IMR-90 (cell line): ENCODE measurements at regions not wholly inside any gene's neighbourhood (a gene's known extent, or its start where the extent isn't known, plus 50 kb on each side); places are given as distances from the start of the nearest gene placed in this dataset.

Source experiments
- ATAC-seq: fragments of 200-7000 bp; cut with Tn5 transposase; 2 replicates; pipeline ENCODE4 v1.9.1; 2020; ENCODE audit warnings: low read depth, mild to moderate bottlenecking, moderate library complexity
- BruUV-seq: library from RNA; stranded (reverse); fragments of 400-500 nt; replicated peaks from 2 replicates; lab custom pipeline; 2021; lab: Mats Ljungman, UMichigan
- CTCF ChIA-PET: fragments of 300-600 bp; formaldehyde crosslinking; extraction: SDS; loops from one replicate; lab custom pipeline; 2021; ENCODE audit warnings: antibody characterized with exemption; lab: Yijun Ruan, JAX
- POLR2A ChIA-PET: fragments of 300-600 bp; sonication (Branson Sonifier 250); formaldehyde crosslinking; loops from one replicate; lab custom pipeline; 2022; ENCODE audit warnings: antibody characterized with exemption; ENCODE audit not compliant: unreplicated experiment; lab: Charles Lee
- DNase-seq: peaks from one replicate; pipeline ENCODE4 v3.0.0; 2013
- H2AFZ ChIP-seq: replicated peaks from 2 replicates; pipeline ENCODE3; 2013; ENCODE audit warnings: low read length, mild to moderate bottlenecking; ENCODE audit not compliant: poor library complexity
- H2AK5ac ChIP-seq: 2 replicates; pipeline ENCODE4 v1.6.1; 2013; ENCODE audit warnings: low read depth, low read length, inconsistent platforms
- H2AK9ac ChIP-seq: replicated peaks from 2 replicates; pipeline ENCODE3; 2013; ENCODE audit warnings: mild to moderate bottlenecking, low read depth, low read length, moderate library complexity; ENCODE audit not compliant: poor library complexity
- H2BK120ac ChIP-seq: 2 replicates; pipeline ENCODE4 v1.6.1; 2013; ENCODE audit warnings: low read depth, low read length, inconsistent platforms
- H2BK15ac ChIP-seq: 3 replicates; pipeline ENCODE4 v1.6.1; 2013; ENCODE audit warnings: low read depth, low read length, inconsistent platforms
- H2BK20ac ChIP-seq: 2 replicates; pipeline ENCODE4 v1.6.1; 2013; ENCODE audit warnings: low read depth, mild to moderate bottlenecking, inconsistent platforms, low read length, moderate library complexity
- H2BK5ac ChIP-seq: 2 replicates; pipeline ENCODE4 v1.6.1; 2013; ENCODE audit warnings: mild to moderate bottlenecking, low read depth, low read length, inconsistent platforms; ENCODE audit not compliant: poor library complexity, severe bottlenecking
- H3K14ac ChIP-seq: replicated peaks from 2 replicates; pipeline ENCODE4 v1.6.1; 2013; ENCODE audit warnings: low read depth, low read length, inconsistent platforms
- H3K18ac ChIP-seq: 2 replicates; pipeline ENCODE4 v1.6.1; 2013; ENCODE audit warnings: low read depth, low read length, control low read depth
- H3K23ac ChIP-seq: 2 replicates; pipeline ENCODE4 v1.6.1; 2013; ENCODE audit warnings: low read depth, low read length, inconsistent platforms
- H3K27ac ChIP-seq: 2 replicates; pipeline ENCODE4 v1.5.1; 2013; ENCODE audit warnings: mild to moderate bottlenecking, control low read depth, low read length; ENCODE audit not compliant: insufficient read depth
- H3K27me3 ChIP-seq: 2 replicates; pipeline ENCODE4 v1.6.1; 2013; ENCODE audit warnings: low read length; ENCODE audit not compliant: control insufficient read depth, insufficient read depth
- H3K36me3 ChIP-seq: 2 replicates; pipeline ENCODE4 v1.6.1; 2013; ENCODE audit warnings: low read length, mixed read lengths; ENCODE audit not compliant: control insufficient read depth, insufficient read depth
- H3K4ac ChIP-seq: 2 replicates; pipeline ENCODE4 v1.6.1; 2013; ENCODE audit warnings: low read depth, low read length, inconsistent platforms
- H3K4me1 ChIP-seq: 2 replicates; pipeline ENCODE4 v1.6.1; 2013; ENCODE audit warnings: low read length, mixed read lengths; ENCODE audit not compliant: control insufficient read depth, insufficient read depth
- H3K4me2 ChIP-seq: 2 replicates; pipeline ENCODE4 v1.6.1; 2013; ENCODE audit warnings: low read depth, mild to moderate bottlenecking, control low read depth, low read length, moderate library complexity
- H3K4me3 ChIP-seq: 2 replicates; pipeline ENCODE4 v1.5.1; 2013; ENCODE audit warnings: low read depth, mild to moderate bottlenecking, control low read depth, low read length, moderate library complexity; ENCODE audit not compliant: insufficient read depth
- H3K56ac ChIP-seq: 2 replicates; pipeline ENCODE4 v1.6.1; 2013; ENCODE audit warnings: low read length, inconsistent platforms; ENCODE audit not compliant: insufficient read depth; ENCODE audit errors: extremely low read depth
- H3K79me1 ChIP-seq, 2 experiments: 2 replicates each; pipeline ENCODE4 v1.6.1; 2013; ENCODE audit warnings: low read length in 2 of 2, inconsistent platforms in 1 of 2, low read depth in 1 of 2
- H3K9ac ChIP-seq: 2 replicates; pipeline ENCODE4 v1.6.1; 2013; ENCODE audit warnings: low read depth, low read length, control low read depth
- H3K9me1 ChIP-seq: 2 replicates; pipeline ENCODE4 v1.6.1; 2013; ENCODE audit warnings: low read length, inconsistent platforms; ENCODE audit not compliant: insufficient read depth
- H3K9me3 ChIP-seq: 2 replicates; pipeline ENCODE4 v1.6.1; 2013; ENCODE audit warnings: low read length; ENCODE audit not compliant: control insufficient read depth, insufficient read depth
- H4K20me1 ChIP-seq: 2 replicates; pipeline ENCODE4 v1.6.1; 2013; ENCODE audit warnings: low read length, inconsistent platforms; ENCODE audit not compliant: insufficient read depth
- H4K5ac ChIP-seq: 2 replicates; pipeline ENCODE4 v1.6.1; 2013; ENCODE audit warnings: mild to moderate bottlenecking, low read depth, low read length, control low read depth
- H4K8ac ChIP-seq, 2 experiments: 2 replicates each; pipeline ENCODE4 v1.6.1; 2013; ENCODE audit warnings: low read depth in 2 of 2, low read length in 2 of 2, control low read depth in 1 of 2, inconsistent platforms in 1 of 2
- H4K91ac ChIP-seq: 2 replicates; pipeline ENCODE4 v1.6.1; 2013; ENCODE audit warnings: low read depth, low read length, inconsistent platforms; ENCODE audit not compliant: insufficient read depth
- BHLHE40 ChIP-seq: fragments of 150-350 bp; IDR thresholded peaks from 2 replicates; pipeline ENCODE4 v1.6.1; 2016; ENCODE audit warnings: mild to moderate bottlenecking, low read depth, low read length
- CEBPB ChIP-seq: IDR thresholded peaks from 2 replicates; pipeline ENCODE4 v1.6.1; 2012; ENCODE audit warnings: low read depth, low read length, improper control_type of control experiment
- CHD1 ChIP-seq: IDR thresholded peaks from 2 replicates; pipeline ENCODE4 v1.6.1; 2012; ENCODE audit warnings: low read depth, low read length, improper control_type of control experiment
- ELK1 ChIP-seq: fragments of 150-350 bp; IDR thresholded peaks from 2 replicates; pipeline ENCODE4 v1.6.1; 2016; ENCODE audit warnings: low read depth, mild to moderate bottlenecking, low read length, moderate library complexity, borderline replicate concordance
- FOS ChIP-seq: fragments of 150-350 bp; IDR thresholded peaks from 2 replicates; pipeline ENCODE4 v1.6.1; 2016; ENCODE audit warnings: low read depth, low read length
- MAFK ChIP-seq: IDR thresholded peaks from 2 replicates; pipeline ENCODE4 v1.6.1; 2012; ENCODE audit warnings: low read depth, low read length, improper control_type of control experiment
- MXI1 ChIP-seq: IDR thresholded peaks from 2 replicates; pipeline ENCODE4 v1.6.1; 2012; ENCODE audit warnings: low read depth, mild to moderate bottlenecking, low read length, moderate library complexity, borderline replicate concordance
- NFE2L2 ChIP-seq: fragments of 150-350 bp; IDR thresholded peaks from 2 replicates; pipeline ENCODE4 v1.6.1; 2016; ENCODE audit warnings: low read depth, mild to moderate bottlenecking, low read length
- POLR2A ChIP-seq: IDR thresholded peaks from 2 replicates; pipeline ENCODE4 v1.6.1; 2012; ENCODE audit warnings: mild to moderate bottlenecking, low read depth, low read length
- RAD21 ChIP-seq: IDR thresholded peaks from 2 replicates; pipeline ENCODE4 v1.6.1; 2012; ENCODE audit warnings: low read length, improper control_type of control experiment
- RCOR1 ChIP-seq: IDR thresholded peaks from 2 replicates; pipeline ENCODE4 v1.6.1; 2012; ENCODE audit warnings: mild to moderate bottlenecking, low read length, improper control_type of control experiment; ENCODE audit not compliant: insufficient replicate concordance
- RFX5 ChIP-seq: IDR thresholded peaks from 2 replicates; pipeline ENCODE4 v1.8.0; 2012; ENCODE audit warnings: low read depth, mild to moderate bottlenecking, low read length, moderate library complexity
- SMC3 ChIP-seq: fragments of 150-350 bp; IDR thresholded peaks from 2 replicates; pipeline ENCODE4 v1.6.1; 2016; ENCODE audit warnings: low read depth, mild to moderate bottlenecking, antibody characterized with exemption, low read length, moderate library complexity
- USF2 ChIP-seq: fragments of 150-350 bp; IDR thresholded peaks from 2 replicates; pipeline ENCODE4 v1.6.1; 2017; ENCODE audit warnings: mild to moderate bottlenecking, antibody characterized with exemption, low read length, low read depth
- WGBS, 2 experiments: methylation state at CpG; one replicate each; pipeline versions ENCODE4 v1.1.5 to v1.1.7; 2013; ENCODE audit warnings: missing lambda C conversion rate in 2 of 2; ENCODE audit not compliant: insufficient read length in 1 of 2; ENCODE audit errors: extremely low coverage in 2 of 2; 5-methylcytosine and 5-hydroxymethylcytosine counted together
- dilution Hi-C: fragments of 300-500 bp; cut with HindIII; formaldehyde crosslinking; loops from one replicate; pipeline ENCODE4 v1.14.3; 2018; ENCODE audit warnings: low sequenced_read_pairs; ENCODE audit not compliant: unreplicated experiment
- in situ Hi-C: fragments of 300-500 bp; cut with MboI; formaldehyde crosslinking; loops from 3 replicates; pipeline ENCODE4 v1.14.3; 2019; ENCODE audit warnings: low sequenced_read_pairs, inconsistent platforms, mixed read lengths
- intact Hi-C: fragments of 100-400 bp; cut with micrococcal nuclease; formaldehyde crosslinking; loops from 2 replicates; pipeline ENCODE4 v1.10.0; 2022
- TF ChIP-seq, protein P1 (sequence below): conservative IDR thresholded peaks from 2 replicates; pipeline ENCODE4 v1.5.1; 2012; ENCODE audit warnings: mild to moderate bottlenecking, low read depth, low read length, improper control_type of control experiment

GRCh38 chr2:182559623-182560022 lies 132.8 kb upstream of the PDE1A start:
- in situ Hi-C loops (no loop called here), intact Hi-C loops (no loop called here), dilution Hi-C loops (no loop called here)
- no peak overlapping the region for H3K56ac ChIP-seq
- ChIA-PET CTCF (interaction anchor here (1.1 kb wide), 1 partner anchor 14 kb away, joined by 3 read pairs; no protein-coding TSS in a partner anchor), POLR2A (no interaction called here)
- no peak overlapping the region for H4K8ac ChIP-seq
- peak overlapping the region; percentile 60; the same call in 1 of the 2 replicates for H4K91ac ChIP-seq
- no TSS peak for BruUV-seq
- DNase-seq (peak; percentile 76), ATAC-seq (peak; percentile 72)
- no peaks in the 10 kb centered on the region for H3K79me1 ChIP-seq
- peak overlapping the region; percentile 44; the same call in 1 of the 2 replicates for H3K18ac ChIP-seq
- H3K36me3 ChIP-seq, result no peaks in the 10 kb centered on the region
- H3K4me2 ChIP-seq, result peak overlapping the region; percentile 45; the same call in 1 of the 2 replicates
- H2BK20ac ChIP-seq, result no peak overlapping the region
- TF ChIP-seq MXI1, result no peak
- no peak for TF ChIP-seq SMC3
- no peak for TF ChIP-seq POLR2A
- TF ChIP-seq MAFK, result no peak
- TF ChIP-seq FOS, result no peak
- TF ChIP-seq ELK1, result no peak
- TF ChIP-seq RAD21, result no peak
- no peak for TF ChIP-seq CEBPB
- TF ChIP-seq USF2, result no peak
- TF ChIP-seq NFE2L2, result no peak
- TF ChIP-seq, protein P1, sequence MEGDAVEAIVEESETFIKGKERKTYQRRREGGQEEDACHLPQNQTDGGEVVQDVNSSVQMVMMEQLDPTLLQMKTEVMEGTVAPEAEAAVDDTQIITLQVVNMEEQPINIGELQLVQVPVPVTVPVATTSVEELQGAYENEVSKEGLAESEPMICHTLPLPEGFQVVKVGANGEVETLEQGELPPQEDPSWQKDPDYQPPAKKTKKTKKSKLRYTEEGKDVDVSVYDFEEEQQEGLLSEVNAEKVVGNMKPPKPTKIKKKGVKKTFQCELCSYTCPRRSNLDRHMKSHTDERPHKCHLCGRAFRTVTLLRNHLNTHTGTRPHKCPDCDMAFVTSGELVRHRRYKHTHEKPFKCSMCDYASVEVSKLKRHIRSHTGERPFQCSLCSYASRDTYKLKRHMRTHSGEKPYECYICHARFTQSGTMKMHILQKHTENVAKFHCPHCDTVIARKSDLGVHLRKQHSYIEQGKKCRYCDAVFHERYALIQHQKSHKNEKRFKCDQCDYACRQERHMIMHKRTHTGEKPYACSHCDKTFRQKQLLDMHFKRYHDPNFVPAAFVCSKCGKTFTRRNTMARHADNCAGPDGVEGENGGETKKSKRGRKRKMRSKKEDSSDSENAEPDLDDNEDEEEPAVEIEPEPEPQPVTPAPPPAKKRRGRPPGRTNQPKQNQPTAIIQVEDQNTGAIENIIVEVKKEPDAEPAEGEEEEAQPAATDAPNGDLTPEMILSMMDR, result no peak
- TF ChIP-seq CHD1, result no peak
- TF ChIP-seq RCOR1, result no peak
- no peak for TF ChIP-seq RFX5
- no peak for TF ChIP-seq BHLHE40
- H3K4ac ChIP-seq, result no peak overlapping the region
- H3K9me3 ChIP-seq, result no peaks in the 10 kb centered on the region
- H3K9ac ChIP-seq, result no peak overlapping the region
- no peak overlapping the region for H2BK5ac ChIP-seq
- H2AFZ ChIP-seq, result no peak overlapping the region
- H3K9me1 ChIP-seq, result no peaks in the 10 kb centered on the region
- H2BK15ac ChIP-seq, result no peak overlapping the region
- H3K4me1 ChIP-seq, result peaks cover 2% of the 10 kb centered on the region; the same call in 1 of the 2 replicates
- H4K5ac ChIP-seq, result no peak overlapping the region; the same call in 1 of the 2 replicates
- no peak overlapping the region for H2AK9ac ChIP-seq
- WGBS, 2 experiments, result no CpG with 5 or more reads among the region's 3 CpGs
- no peaks in the 10 kb centered on the region for H3K27me3 ChIP-seq
- H3K14ac ChIP-seq, result no peak overlapping the region
- H3K4me3 ChIP-seq, result no peak overlapping the region
- H2AK5ac ChIP-seq, result no peak overlapping the region
- H2BK120ac ChIP-seq, result no peak overlapping the region
- H3K27ac ChIP-seq, result no peak overlapping the region
- H4K20me1 ChIP-seq, result no peaks in the 10 kb centered on the region
- H3K23ac ChIP-seq, result no peak overlapping the region
